ENCODE measurements at regions not wholly inside any gene's neighbourhood (a gene's known extent, or its start where the extent isn't known, plus 50 kb on each side); places are given as distances from the start of the nearest gene placed in this dataset.
"Not testable (repeated sequence)": the region's sequence is repeated elsewhere in the genome, so short reads cannot be mapped to it uniquely, and the experiment has no call there.

- TF ChIP-seq ZFX (IDR thresholded peaks at IDR 0.05): no peak
- TF ChIP-seq, protein P1, sequence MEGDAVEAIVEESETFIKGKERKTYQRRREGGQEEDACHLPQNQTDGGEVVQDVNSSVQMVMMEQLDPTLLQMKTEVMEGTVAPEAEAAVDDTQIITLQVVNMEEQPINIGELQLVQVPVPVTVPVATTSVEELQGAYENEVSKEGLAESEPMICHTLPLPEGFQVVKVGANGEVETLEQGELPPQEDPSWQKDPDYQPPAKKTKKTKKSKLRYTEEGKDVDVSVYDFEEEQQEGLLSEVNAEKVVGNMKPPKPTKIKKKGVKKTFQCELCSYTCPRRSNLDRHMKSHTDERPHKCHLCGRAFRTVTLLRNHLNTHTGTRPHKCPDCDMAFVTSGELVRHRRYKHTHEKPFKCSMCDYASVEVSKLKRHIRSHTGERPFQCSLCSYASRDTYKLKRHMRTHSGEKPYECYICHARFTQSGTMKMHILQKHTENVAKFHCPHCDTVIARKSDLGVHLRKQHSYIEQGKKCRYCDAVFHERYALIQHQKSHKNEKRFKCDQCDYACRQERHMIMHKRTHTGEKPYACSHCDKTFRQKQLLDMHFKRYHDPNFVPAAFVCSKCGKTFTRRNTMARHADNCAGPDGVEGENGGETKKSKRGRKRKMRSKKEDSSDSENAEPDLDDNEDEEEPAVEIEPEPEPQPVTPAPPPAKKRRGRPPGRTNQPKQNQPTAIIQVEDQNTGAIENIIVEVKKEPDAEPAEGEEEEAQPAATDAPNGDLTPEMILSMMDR (conservative IDR thresholded peaks at IDR 0.05): no peak
- no peak overlapping the region for H3K27ac ChIP-seq
These were observed 226.5 kb upstream of the TUT7 start for GRCh38 chr9:86580688-86581087.

DNA sequence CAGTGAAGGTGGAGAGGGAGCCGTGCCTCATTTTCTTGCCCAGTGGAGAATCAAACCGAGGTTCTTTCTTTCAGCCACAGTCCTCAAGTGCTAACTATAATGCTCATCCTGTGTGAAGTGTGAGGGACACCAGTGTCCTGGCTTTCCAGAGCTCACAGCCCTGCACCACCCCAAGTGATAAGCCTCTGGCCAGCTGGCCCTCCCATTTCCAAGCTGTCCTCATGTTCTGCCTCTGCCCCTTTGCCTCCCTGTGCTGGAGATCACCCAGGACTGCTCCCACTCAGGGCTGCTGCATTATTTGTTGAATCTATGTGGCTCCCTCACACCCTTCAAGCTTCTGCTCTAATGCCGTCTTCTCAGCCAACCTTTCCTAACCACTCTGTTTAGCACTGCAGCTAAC, 224.5 kb upstream of the TUT7 start:
- no peak for TF ChIP-seq ZFX (IDR thresholded peaks at IDR 0.05)
- TF ChIP-seq, protein P1 (conservative IDR thresholded peaks at IDR 0.05): no peak

GRCh38 chr9:86577420-86578333, 223.5 kb upstream of the TUT7 start:
- no peak for TF ChIP-seq ZFX (IDR thresholded peaks at IDR 0.05)
- TF ChIP-seq, protein P1 (conservative IDR thresholded peaks at IDR 0.05): no peak
- H3K27ac ChIP-seq: no peak overlapping the region

More for the DNA sequence above, 224.5 kb upstream of the TUT7 start:
- H3K27ac ChIP-seq: no peak overlapping the region

DNA sequence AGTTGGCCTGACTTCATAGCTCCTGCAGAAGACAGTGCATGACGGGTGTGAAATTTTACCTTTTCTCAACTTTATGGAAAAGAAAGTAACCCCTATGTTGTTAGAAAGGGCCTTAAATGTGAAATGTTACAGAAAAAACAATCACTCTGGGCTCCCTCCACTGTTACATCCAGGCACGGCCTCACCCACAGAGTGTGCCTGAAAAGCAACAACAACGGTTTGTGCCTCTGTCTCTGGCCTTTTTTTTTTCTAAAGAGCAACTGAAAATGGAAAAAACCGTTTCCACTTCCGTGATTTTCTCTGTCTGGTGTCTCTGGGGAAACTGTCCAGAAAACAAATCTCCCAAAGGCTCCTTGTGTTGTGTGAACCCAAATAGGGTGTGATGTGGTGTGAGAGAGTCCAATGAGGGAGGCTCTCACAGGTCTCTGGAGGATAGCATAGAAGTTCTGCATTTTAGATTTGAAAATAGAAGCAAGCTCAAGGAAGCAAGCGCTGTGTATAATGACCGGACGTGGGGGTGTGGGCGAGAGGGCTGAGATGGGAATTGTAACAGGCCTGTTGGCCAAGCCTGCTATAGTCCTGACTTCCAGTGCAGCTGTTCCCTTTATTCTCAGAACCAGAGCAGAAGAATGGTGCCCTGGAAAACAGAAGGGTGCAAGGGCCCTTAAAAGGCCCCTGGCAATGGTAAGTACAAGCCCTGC, 221.8 kb upstream of the TUT7 start:
- no peak overlapping the region for H3K27ac ChIP-seq
- no peak for TF ChIP-seq ZFX (IDR thresholded peaks at IDR 0.05)
- TF ChIP-seq, protein P1 (conservative IDR thresholded peaks at IDR 0.05): no peak

DNA sequence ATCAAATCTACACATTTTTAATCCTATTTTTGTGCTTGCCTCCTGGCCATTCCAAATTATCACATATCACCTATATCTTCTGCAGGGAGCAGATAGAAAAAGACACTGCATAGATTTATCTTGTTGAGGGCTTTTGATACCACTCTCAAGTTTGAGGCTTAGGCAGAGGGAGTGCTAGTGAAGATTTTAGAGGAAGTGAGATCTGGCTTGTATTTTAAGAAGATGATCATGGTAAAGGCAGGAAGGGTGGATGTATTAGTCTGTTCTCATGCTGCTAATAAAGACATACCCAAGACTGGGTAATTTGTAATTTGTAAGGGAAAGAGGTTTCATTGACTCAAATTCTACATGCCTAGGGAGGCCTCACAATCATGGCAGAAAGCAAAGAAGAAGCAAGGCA, 220.9 kb upstream of the TUT7 start:
- no peak overlapping the region for H3K27ac ChIP-seq
- TF ChIP-seq ZFX (IDR thresholded peaks at IDR 0.05): no peak
- TF ChIP-seq, protein P1 (conservative IDR thresholded peaks at IDR 0.05): no peak

GRCh38 chr9:86573886-86574285, 219.7 kb upstream of the TUT7 start:
- H3K27ac ChIP-seq: no peak overlapping the region
- no peak for TF ChIP-seq ZFX (IDR thresholded peaks at IDR 0.05)
- TF ChIP-seq, protein P1 (conservative IDR thresholded peaks at IDR 0.05): no peak

DNA sequence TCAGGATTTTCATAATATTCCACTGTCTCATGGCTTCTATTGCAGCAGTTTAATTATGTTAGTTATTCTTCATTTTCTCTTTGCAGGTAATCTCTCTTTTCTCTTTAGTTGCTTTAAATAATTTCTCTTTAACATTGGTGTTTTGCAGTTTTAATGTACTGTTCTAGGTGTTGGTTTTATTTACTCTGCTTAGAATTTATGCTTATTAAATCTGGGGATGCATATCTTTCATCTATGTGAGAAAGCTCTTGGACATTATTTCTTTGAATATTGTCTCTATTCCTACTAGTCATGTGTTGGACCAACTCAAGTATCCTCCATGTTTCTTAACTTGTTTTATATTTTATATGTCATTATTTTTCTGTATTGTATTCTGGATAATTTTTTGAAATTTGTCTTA, 218.7 kb upstream of the TUT7 start:
- TF ChIP-seq ZFX (IDR thresholded peaks at IDR 0.05): no peak
- TF ChIP-seq, protein P1 (conservative IDR thresholded peaks at IDR 0.05): no peak
- H3K27ac ChIP-seq: no peak overlapping the region

- H3K27ac ChIP-seq: not testable (repeated sequence)
These were observed 211.4 kb upstream of the TUT7 start for GRCh38 chr9:86565603-86566002.
